ENCODE measurements at regions not wholly inside any gene's neighbourhood (a gene's known extent, or its start where the extent isn't known, plus 50 kb on each side); places are given as distances from the start of the nearest gene placed in this dataset.

- Histone ChIP-seq H3K23me2 (ENCODE audit: insufficient read length, low read depth, low read length, poor library complexity, severe bottlenecking) (no peaks in the 10 kb centered on the region), H3K79me1 (ENCODE audit: insufficient read depth, low read depth, low read length, poor library complexity, severe bottlenecking) (no peaks in the 10 kb centered on the region), H2BK120ac (ENCODE audit: low read depth, low read length, poor library complexity, severe bottlenecking) (no peak overlapping the region), H3K4me1 (ENCODE audit: insufficient read depth, low read length) (no peaks in the 10 kb centered on the region), H4K8ac (replicated peaks; ENCODE audit: insufficient read length, low read depth, low read length) (no peak overlapping the region), H4K5ac (ENCODE audit: insufficient read length, low read depth, low read length) (no peak overlapping the region), H2BK20ac (ENCODE audit: low read depth, low read length, poor library complexity, severe bottlenecking) (no peak overlapping the region), H3K9me3 (ENCODE audit: control insufficient read depth, low read depth, low read length) (no peaks in the 10 kb centered on the region), H2AFZ (ENCODE audit: low read length) (no peak overlapping the region), H3K56ac (ENCODE audit: insufficient read length, low read depth, low read length) (no peak overlapping the region), H3K14ac (ENCODE audit: insufficient read depth, low read length) (no peak overlapping the region), H3K4ac (ENCODE audit: low read depth, low read length) (no peak overlapping the region), H2BK12ac (ENCODE audit: insufficient read length, low read depth, low read length) (no peak overlapping the region), H3K4me2 (ENCODE audit: insufficient read depth, insufficient read length, low read length) (no peak overlapping the region), H3K79me2 (ENCODE audit: insufficient read depth, low read length) (no peaks in the 10 kb centered on the region), H4K91ac (ENCODE audit: insufficient read length, low read depth, low read length) (no peak overlapping the region), H4K20me1 (ENCODE audit: control insufficient read depth, insufficient read depth, insufficient read length) (no peaks in the 10 kb centered on the region), H2BK15ac (ENCODE audit: low read depth, low read length) (no peak overlapping the region), H3K9ac (ENCODE audit: extremely low read depth, insufficient read length, low read length) (no peak overlapping the region), H3K27ac (ENCODE audit: insufficient read length, low read depth, low read length) (no peak overlapping the region), H3K27me3 (ENCODE audit: insufficient read depth, low read length) (no peaks in the 10 kb centered on the region), H3K18ac (ENCODE audit: insufficient read length, low read depth, low read length) (no peak overlapping the region), H2BK5ac (ENCODE audit: insufficient read length, low read length) (no peak overlapping the region), H3T11ph (ENCODE audit: low read length) (no peak overlapping the region), H2AK5ac (ENCODE audit: insufficient read length, low read length) (no peak overlapping the region), H3K23ac (ENCODE audit: insufficient read length, low read depth, low read length) (no peak overlapping the region)
- H3K36me3 Mint-ChIP-seq (ENCODE audit: insufficient read depth in 1 of 3, low read depth in 3 of 3) = peaks cover 0 to 6% (median 0%) of the 10 kb centered on the region in 3 experiments; a peak in 4 of 7 replicates
- H3K4me1 Mint-ChIP-seq = no peaks in the 10 kb centered on the region
- H3K27ac Mint-ChIP-seq = no peak overlapping the region
- peaks cover 6 to 17% of the 10 kb centered on the region in 2 experiments; a peak in 4 of 5 replicates for H3K9me3 Mint-ChIP-seq
- no CpG with 5 or more reads among the region's 1 CpG for WGBS (ENCODE audit: extremely low coverage, insufficient read length, low lambda C conversion rate)
- DNase-seq = no peak
- no peak overlapping the region for H3K4me3 Mint-ChIP-seq
- H3K27me3 Mint-ChIP-seq (ENCODE audit: low read depth) = no peaks in the 10 kb centered on the region
- TF ChIP-seq CTCF (conservative IDR thresholded peaks at IDR 0.05) = no peak
These were observed 2008.2 kb downstream of the ARAP2 start for GRCh38 chr4:34236118-34236517.

Data from H9 (cell line).